Trophoblast cell (in vitro differentiated cells and primary cell): ENCODE measurements at regions not wholly inside any gene's neighbourhood (a gene's known extent, or its start where the extent isn't known, plus 50 kb on each side); places are given as distances from the start of the nearest gene placed in this dataset.

Experiments used
- DNase-seq, 2 donors: peaks; one replicate each; pipeline ENCODE4 v3.0.0-alpha.2; 2016
- H2AFZ ChIP-seq: 2 replicates; pipeline ENCODE4 v1.6.1; 2013; ENCODE audit warnings: low read length, moderate library complexity, mild to moderate bottlenecking; ENCODE audit not compliant: insufficient read depth, poor library complexity
- H2AK5ac ChIP-seq: 2 replicates; pipeline ENCODE4 v1.6.1; 2013; ENCODE audit warnings: mild to moderate bottlenecking, low read length
- H2BK120ac ChIP-seq: 2 replicates; pipeline ENCODE4 v1.6.1; 2013; ENCODE audit warnings: low read length, mild to moderate bottlenecking, moderate library complexity; ENCODE audit not compliant: insufficient read depth, poor library complexity
- H2BK12ac ChIP-seq: 2 replicates; pipeline ENCODE4 v1.6.1; 2013; ENCODE audit warnings: mild to moderate bottlenecking, low read length, moderate library complexity
- H2BK5ac ChIP-seq: 2 replicates; pipeline ENCODE4 v1.6.1; 2013; ENCODE audit warnings: low read length, low read depth, moderate library complexity, mild to moderate bottlenecking; ENCODE audit not compliant: poor library complexity
- H3K14ac ChIP-seq: 2 replicates; pipeline ENCODE4 v1.6.1; 2013; ENCODE audit warnings: mild to moderate bottlenecking, low read length
- H3K18ac ChIP-seq: 2 replicates; pipeline ENCODE4 v1.6.1; 2013; ENCODE audit warnings: mild to moderate bottlenecking, low read length
- H3K23ac ChIP-seq: 2 replicates; pipeline ENCODE4 v1.6.1; 2013; ENCODE audit warnings: low read length
- H3K27ac ChIP-seq: 2 replicates; pipeline ENCODE4 v1.5.1; 2013; ENCODE audit warnings: low read depth, mild to moderate bottlenecking, inconsistent platforms, low read length, moderate library complexity
- H3K27me3 ChIP-seq: 2 replicates; pipeline ENCODE4 v1.6.1; 2013; ENCODE audit warnings: inconsistent platforms, mild to moderate bottlenecking, low read length, moderate library complexity; ENCODE audit not compliant: insufficient read depth
- H3K36me3 ChIP-seq, 2 experiments: 1 replicate in 1 of 2; 2 replicates in 1 of 2; pipeline ENCODE4 v1.6.1; 2013; ENCODE audit warnings: low read length in 2 of 2, mild to moderate bottlenecking in 2 of 2, moderate library complexity in 1 of 2; ENCODE audit not compliant: insufficient read depth in 2 of 2, control insufficient read depth in 1 of 2
- H3K4ac ChIP-seq: 2 replicates; pipeline ENCODE4 v1.6.1; 2013; ENCODE audit warnings: low read depth, mild to moderate bottlenecking, low read length, moderate library complexity
- H3K4me1 ChIP-seq, 2 experiments: 1 replicate in 1 of 2; 2 replicates in 1 of 2; pipeline ENCODE4 v1.6.1; 2013; ENCODE audit warnings: low read length in 2 of 2, mild to moderate bottlenecking in 2 of 2, moderate library complexity in 1 of 2; ENCODE audit not compliant: insufficient read depth in 2 of 2, control insufficient read depth in 1 of 2
- H3K4me2 ChIP-seq: 2 replicates; pipeline ENCODE4 v1.6.1; 2013; ENCODE audit warnings: inconsistent platforms, mild to moderate bottlenecking, low read length, moderate library complexity
- H3K4me3 ChIP-seq: 2 replicates; pipeline ENCODE4 v1.5.1; 2013; ENCODE audit warnings: mild to moderate bottlenecking, low read depth, low read length, inconsistent platforms
- H3K79me1 ChIP-seq: one replicate; pipeline ENCODE4 v1.6.1; 2013; ENCODE audit warnings: low read length
- H3K79me2 ChIP-seq: 2 replicates; pipeline ENCODE4 v1.6.1; 2013; ENCODE audit warnings: low read length, mild to moderate bottlenecking; ENCODE audit not compliant: control insufficient read depth, insufficient read depth, poor library complexity
- H3K9ac ChIP-seq: 2 replicates; pipeline ENCODE4 v1.6.1; 2013; ENCODE audit warnings: mild to moderate bottlenecking, low read length
- H3K9me3 ChIP-seq: 2 replicates; pipeline ENCODE4 v1.6.1; 2013; ENCODE audit warnings: low read depth, mild to moderate bottlenecking, control low read depth, inconsistent platforms, low read length; ENCODE audit not compliant: insufficient read depth
- H4K12ac ChIP-seq: 2 replicates; pipeline ENCODE4 v1.6.1; 2013; ENCODE audit warnings: low read depth, mild to moderate bottlenecking, low read length, moderate library complexity
- H4K8ac ChIP-seq: 2 replicates; pipeline ENCODE4 v1.6.1; 2013; ENCODE audit warnings: low read depth, mild to moderate bottlenecking, low read length, moderate library complexity
- H4K91ac ChIP-seq: one replicate; pipeline ENCODE4 v1.6.1; 2013; ENCODE audit warnings: low read depth, mild to moderate bottlenecking, low read length, moderate library complexity
- WGBS: extraction: QIAGEN DNeasy Blood & Tissue Kit; methylation state at CpG from one replicate; pipeline ENCODE4 v1.1.7; 2013; ENCODE audit warnings: missing lambda C conversion rate; ENCODE audit not compliant: insufficient read length, insufficient coverage; ENCODE audit errors: extremely low coverage; 5-methylcytosine and 5-hydroxymethylcytosine counted together

GRCh38 chr6:141969201-141969600 lies 163.5 kb upstream of the GJE1 start:
- Histone ChIP-seq H2BK5ac (no peak overlapping the region), H3K4me3 (no peak overlapping the region), H3K27me3 (no peaks in the 10 kb centered on the region), H4K12ac (no peak overlapping the region), H3K79me2 (no peaks in the 10 kb centered on the region), H3K79me1 (peaks cover 4% of the 10 kb centered on the region), H2AFZ (no peak overlapping the region), H4K8ac (no peak overlapping the region), H3K9ac (no peak overlapping the region), H3K9me3 (no peaks in the 10 kb centered on the region), H3K23ac (no peak overlapping the region), H2BK120ac (no peak overlapping the region), H3K18ac (no peak overlapping the region), H3K4me1 (no peaks in the 10 kb centered on the region), H2AK5ac (no peak overlapping the region), H4K91ac (no peak overlapping the region), H3K14ac (no peak overlapping the region), H3K27ac (no peak overlapping the region), H2BK12ac (no peak overlapping the region), H3K4ac (no peak overlapping the region), H3K4me2 (no peak overlapping the region), H3K36me3 (no peaks in the 10 kb centered on the region)
- DNase-seq, result peak in 1 of 2 donors; percentile 49
- no CpG with 5 or more reads among the region's 7 CpGs for WGBS

GRCh38 chr6:141968632-141969031 lies 164.1 kb upstream of the GJE1 start:
- Histone ChIP-seq H3K18ac (no peak overlapping the region), H4K12ac (no peak overlapping the region), H2BK120ac (no peak overlapping the region), H4K8ac (no peak overlapping the region), H3K79me1 (peaks cover 7% of the 10 kb centered on the region), H3K14ac (no peak overlapping the region), H3K9me3 (no peaks in the 10 kb centered on the region), H3K9ac (no peak overlapping the region), H3K4me3 (no peak overlapping the region), H3K23ac (no peak overlapping the region), H3K27ac (no peak overlapping the region), H3K4ac (no peak overlapping the region), H2AK5ac (no peak overlapping the region), H4K91ac (peak overlapping the region; percentile 24), H3K36me3 (no peaks in the 10 kb centered on the region), H3K27me3 (no peaks in the 10 kb centered on the region), H3K4me2 (no peak overlapping the region), H3K4me1 (no peaks in the 10 kb centered on the region), H2BK12ac (peak overlapping the region; percentile 76), H3K79me2 (no peaks in the 10 kb centered on the region), H2BK5ac (no peak overlapping the region), H2AFZ (no peak overlapping the region)
- no peak for DNase-seq
- WGBS, result no CpG with 5 or more reads among the region's 3 CpGs

DNA sequence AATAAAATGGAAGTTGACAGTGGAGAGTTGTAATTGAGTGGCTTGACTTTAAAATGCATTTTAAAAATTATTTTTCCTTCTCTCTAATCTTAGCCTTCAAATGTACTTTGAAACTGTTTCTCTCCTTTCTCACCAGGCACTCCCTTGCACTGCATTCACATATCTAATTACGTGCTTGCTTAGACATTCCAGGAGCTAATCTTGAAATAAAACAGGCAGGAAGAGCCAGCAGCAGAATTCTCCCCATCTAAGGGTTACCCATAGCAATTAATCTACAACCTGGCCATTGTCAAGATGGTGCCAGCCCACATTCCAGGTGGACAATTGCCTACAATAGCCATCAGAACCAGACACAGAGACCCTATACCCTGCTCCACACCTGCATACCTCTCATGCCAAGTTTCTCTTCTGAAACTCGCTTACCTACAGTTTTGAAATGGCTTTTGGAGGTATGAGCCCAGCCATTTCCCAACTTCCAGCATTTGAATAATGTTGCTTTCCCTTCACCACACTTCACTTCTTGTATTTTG lies 167.6 kb upstream of the GJE1 start:
- peak; percentile 79 to 90 for DNase-seq
- H3K14ac ChIP-seq, result no peak overlapping the region
- no peak overlapping the region for H2AK5ac ChIP-seq
- no peak overlapping the region for H3K18ac ChIP-seq
- H4K8ac ChIP-seq, result no peak overlapping the region
- no CpG with 5 or more reads among the region's 2 CpGs for WGBS
- H3K4me3 ChIP-seq, result no peak overlapping the region
- H3K27me3 ChIP-seq, result no peaks in the 10 kb centered on the region
- no peak overlapping the region for H4K12ac ChIP-seq
- no peak overlapping the region for H2BK120ac ChIP-seq
- peaks cover 2% of the 10 kb centered on the region in 2 experiments for H3K4me1 ChIP-seq
- H3K79me2 ChIP-seq, result no peaks in the 10 kb centered on the region
- H3K4me2 ChIP-seq, result peak overlapping the region; percentile 28
- no peak overlapping the region for H3K4ac ChIP-seq
- H2BK5ac ChIP-seq, result no peak overlapping the region
- H3K9me3 ChIP-seq, result no peaks in the 10 kb centered on the region
- H3K79me1 ChIP-seq, result peaks cover 11% of the 10 kb centered on the region
- H3K23ac ChIP-seq, result no peak overlapping the region
- H2AFZ ChIP-seq, result no peak overlapping the region
- no peak overlapping the region for H4K91ac ChIP-seq
- no peaks in the 10 kb centered on the region for H3K36me3 ChIP-seq
- no peak overlapping the region for H3K9ac ChIP-seq
- peak overlapping the region; percentile 64 for H3K27ac ChIP-seq
- H2BK12ac ChIP-seq, result no peak overlapping the region

GRCh38 chr6:141963543-141964295 lies 169.0 kb upstream of the GJE1 start:
- Histone ChIP-seq H3K4me2 (no peak overlapping the region), H3K4me3 (no peak overlapping the region), H3K27ac (no peak overlapping the region), H2BK120ac (peak overlapping the region; percentile 58), H3K18ac (no peak overlapping the region), H3K79me1 (peaks cover 11% of the 10 kb centered on the region), H4K12ac (no peak overlapping the region), H3K14ac (no peak overlapping the region), H4K91ac (peak overlapping the region; percentile 76), H3K36me3 (no peaks in the 10 kb centered on the region), H3K23ac (no peak overlapping the region), H2AFZ (no peak overlapping the region), H3K27me3 (no peaks in the 10 kb centered on the region), H3K79me2 (no peaks in the 10 kb centered on the region), H3K9ac (no peak overlapping the region), H2BK5ac (peak overlapping the region; percentile 59), H3K4me1 (peaks cover 2% of the 10 kb centered on the region in 2 experiments), H2BK12ac (peak overlapping the region; percentile 54), H3K9me3 (no peaks in the 10 kb centered on the region), H4K8ac (no peak overlapping the region), H3K4ac (no peak overlapping the region), H2AK5ac (no peak overlapping the region)
- no CpG with 5 or more reads among the region's 3 CpGs for WGBS
- DNase-seq, result peak; percentile 69 to 97
